ENCODE measurements at regions not wholly inside any gene's neighbourhood (a gene's known extent, or its start where the extent isn't known, plus 50 kb on each side); places are given as distances from the start of the nearest gene placed in this dataset.

GRCh38 chr2:240210198-240210965 is 69.9 kb upstream of the OTOS start:
- DNase-seq, result no peak

DNA sequence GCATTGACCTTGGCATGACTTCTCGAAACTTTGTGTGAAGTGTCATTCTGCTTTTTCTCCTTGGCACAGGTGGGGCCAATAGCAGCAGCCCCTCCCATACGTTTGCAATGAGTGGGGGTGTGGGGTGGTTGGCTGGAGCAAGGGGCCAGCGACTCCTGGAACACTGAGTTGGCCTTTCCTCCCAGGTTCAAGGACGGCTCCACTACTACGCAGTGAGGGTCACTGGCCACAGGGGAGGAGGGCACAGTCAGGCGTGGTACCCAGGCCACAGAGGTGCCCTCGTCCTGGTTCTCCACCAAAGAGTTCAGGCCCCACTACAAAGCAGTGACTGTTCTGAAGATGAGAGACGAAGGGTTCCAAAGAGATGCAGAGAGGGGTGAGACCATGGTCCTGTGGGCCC is 70.6 kb upstream of the OTOS start:
- DNase-seq, result no peak

GRCh38 chr2:240211598-240212424 is 71.4 kb upstream of the OTOS start:
- no peak for DNase-seq

DNA sequence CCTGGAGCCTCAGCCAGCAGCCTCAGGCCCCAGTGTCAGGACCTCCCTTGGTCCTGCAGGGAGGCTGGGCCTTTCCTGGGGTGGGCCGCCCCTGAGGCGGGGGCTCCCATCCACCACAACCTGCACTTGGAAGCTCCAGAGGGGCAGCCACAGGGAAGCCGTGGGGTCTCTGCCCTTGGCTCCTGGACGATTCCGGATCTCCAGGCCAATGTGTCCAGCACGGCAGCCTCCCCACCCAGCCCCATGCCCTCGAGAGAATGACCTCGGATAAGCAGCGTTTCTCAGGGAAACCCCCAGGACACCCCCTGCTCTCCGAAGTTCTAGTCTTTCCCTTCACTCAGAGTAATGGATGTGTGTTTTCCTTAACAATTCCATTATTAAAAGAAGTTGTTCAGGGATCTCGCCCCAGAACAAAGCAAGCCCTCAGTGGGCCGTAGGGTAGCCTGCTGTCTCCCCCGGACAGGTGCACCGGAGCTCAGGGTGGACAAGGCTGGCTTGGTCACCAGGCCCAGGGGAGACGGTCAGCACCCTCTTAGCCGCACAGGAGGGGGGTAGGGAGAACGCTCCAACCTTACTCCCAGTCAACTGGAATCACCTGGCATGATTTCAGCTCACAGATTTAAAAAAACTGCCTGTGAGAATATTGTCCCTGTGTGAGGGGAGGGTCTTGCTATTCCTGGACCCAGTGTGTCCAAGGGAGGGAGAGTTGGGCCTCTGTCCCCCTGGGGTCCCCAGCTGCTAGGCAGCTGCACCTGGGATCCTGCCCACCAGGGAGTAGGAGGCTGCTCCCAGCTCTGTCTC is 72.2 kb upstream of the OTOS start:
- DNase-seq, result no peak

DNA sequence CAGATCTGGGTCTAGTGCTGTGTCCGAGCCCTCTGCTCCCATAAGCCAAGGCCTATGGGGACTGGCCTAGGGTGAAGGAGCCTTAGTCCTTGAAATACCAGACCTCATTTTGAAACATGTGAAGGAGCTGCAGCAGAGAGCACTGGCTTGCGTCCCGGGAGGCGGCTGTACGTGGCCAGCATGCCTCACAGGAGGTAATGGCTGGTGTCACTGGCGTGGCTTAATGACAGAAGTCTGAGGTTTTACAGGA is 72.7 kb upstream of the OTOS start:
- DNase-seq, result no peak

GRCh38 chr2:240213476-240214421 is 73.3 kb upstream of the OTOS start:
- no peak for DNase-seq

DNA sequence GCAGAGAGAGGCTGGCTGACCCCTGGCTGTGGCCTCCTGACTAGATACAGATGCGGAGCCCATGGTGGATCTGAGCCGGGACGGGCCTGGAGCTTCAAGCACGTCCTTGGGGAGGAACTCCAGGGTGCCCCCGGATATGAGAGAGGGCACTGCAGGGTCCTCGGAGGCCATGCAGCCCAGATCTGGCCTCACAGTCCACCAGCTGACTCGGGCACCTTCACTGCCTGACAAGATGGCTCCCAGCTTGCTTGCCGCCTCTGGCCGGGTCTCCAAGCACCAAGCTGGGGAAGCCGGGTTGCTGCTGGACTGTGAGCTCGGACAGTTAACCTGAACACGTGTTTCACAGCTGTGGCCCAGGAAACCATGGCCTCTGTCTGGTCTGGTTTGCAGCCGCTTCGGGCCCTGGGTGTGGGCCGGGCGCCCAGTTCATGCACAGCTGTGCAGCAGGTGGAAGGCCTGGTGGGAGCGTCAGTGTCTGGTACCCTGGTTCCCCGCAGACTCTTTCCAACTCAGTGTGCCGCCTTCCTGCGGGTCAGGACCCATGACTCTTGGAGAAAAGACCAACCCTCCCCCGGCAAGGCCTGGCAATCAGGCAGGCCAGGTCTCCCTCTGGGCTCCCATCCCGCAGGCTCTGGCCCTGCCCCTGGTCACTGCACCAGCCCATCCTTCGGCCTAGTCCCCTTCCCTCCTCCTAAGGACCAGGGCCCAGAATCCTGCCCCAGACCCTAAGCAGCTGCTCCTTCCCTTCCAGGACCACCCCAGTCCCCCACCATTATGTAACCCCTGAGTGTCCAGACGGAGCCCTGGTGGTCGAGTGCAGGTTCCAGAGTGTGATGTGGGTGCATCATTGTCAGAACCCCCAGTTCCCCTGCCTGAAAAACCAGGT is 74.6 kb upstream of the OTOS start:
- no peak for DNase-seq

DNA sequence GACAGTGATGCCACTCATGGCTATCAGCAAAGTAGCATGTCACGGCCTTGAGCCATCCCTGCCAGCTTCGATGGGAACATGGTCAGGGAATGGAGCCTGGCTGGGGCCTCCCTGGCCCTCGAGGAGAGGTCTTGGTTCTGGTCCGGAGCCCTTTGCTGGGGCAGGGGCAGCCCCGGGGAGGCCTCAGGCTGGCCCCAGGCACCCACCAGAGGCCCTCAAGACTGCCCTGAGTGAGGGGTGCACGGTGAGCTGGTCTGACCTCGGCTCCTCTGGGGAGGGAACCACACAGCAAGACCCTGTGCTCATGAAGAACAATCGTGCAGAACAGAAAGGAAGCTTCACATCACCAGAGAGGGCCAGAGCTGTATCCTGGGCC is 75.2 kb upstream of the OTOS start:
- no peak for DNase-seq

GRCh38 chr2:240216167-240216566 is 75.7 kb upstream of the OTOS start:
- DNase-seq, result no peak

GRCh38 chr2:240217431-240218301 is 77.2 kb upstream of the OTOS start:
- no peak for DNase-seq

DNA sequence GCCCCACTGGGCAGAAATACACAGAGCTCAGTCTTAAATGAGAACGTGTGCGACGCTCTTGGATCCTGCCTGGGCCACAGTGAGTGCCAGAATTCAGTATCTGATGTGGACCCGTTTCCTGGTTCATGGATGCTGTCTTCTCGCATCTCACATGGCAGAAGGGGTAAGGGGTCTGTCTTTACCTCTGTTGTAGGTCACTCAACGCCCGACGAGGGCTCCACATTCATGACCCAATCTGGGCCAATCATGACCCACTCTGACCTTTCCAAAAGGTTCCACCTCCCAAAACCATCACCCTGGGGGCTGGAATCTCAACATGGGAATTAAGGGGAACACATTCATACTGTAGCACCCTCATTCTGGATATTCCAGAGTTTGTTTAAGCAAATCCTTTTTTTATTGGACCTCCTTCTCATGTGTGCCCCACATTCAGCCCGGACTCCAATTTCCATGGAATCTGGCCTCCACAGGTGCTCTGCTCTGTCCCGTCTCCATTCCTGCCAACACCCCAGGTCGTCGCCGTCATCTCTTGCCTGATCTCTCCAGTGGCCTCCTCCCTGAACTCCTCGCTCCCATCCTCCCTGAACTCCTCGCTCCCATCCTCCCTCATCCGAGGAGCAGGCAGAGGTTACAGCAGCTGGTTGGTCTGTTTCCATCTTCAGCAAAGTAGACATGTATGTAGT is 78.9 kb upstream of the OTOS start:
- no peak for DNase-seq

- no peak for DNase-seq
Observed at GRCh38 chr2:240220371-240220770, 79.9 kb upstream of the OTOS start.

GRCh38 chr2:240223631-240224030 is 83.2 kb upstream of the OTOS start:
- DNase-seq, result no peak

DNA sequence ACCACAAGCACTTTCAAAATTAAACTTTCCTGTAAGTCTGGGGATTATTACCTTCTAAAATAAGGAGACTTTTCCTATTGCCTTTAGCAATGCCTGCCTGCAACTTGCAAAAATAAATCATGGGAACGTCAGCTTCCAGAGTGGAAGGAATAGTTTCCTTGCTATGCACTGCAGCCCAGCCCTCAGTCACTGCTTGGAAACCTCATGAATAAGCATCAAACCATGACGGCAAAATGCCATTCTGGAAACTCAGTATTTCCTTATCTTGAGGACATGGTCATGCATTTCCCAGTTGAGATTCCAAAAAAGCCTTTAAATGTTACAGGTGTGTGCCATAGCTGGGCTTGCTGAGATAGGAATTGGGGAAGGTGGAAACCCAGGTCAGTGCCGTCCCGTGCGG is 84.2 kb upstream of the OTOS start:
- no peak for DNase-seq

GRCh38 chr2:240225131-240225530 is 84.7 kb upstream of the OTOS start:
- DNase-seq, result no peak

DNA sequence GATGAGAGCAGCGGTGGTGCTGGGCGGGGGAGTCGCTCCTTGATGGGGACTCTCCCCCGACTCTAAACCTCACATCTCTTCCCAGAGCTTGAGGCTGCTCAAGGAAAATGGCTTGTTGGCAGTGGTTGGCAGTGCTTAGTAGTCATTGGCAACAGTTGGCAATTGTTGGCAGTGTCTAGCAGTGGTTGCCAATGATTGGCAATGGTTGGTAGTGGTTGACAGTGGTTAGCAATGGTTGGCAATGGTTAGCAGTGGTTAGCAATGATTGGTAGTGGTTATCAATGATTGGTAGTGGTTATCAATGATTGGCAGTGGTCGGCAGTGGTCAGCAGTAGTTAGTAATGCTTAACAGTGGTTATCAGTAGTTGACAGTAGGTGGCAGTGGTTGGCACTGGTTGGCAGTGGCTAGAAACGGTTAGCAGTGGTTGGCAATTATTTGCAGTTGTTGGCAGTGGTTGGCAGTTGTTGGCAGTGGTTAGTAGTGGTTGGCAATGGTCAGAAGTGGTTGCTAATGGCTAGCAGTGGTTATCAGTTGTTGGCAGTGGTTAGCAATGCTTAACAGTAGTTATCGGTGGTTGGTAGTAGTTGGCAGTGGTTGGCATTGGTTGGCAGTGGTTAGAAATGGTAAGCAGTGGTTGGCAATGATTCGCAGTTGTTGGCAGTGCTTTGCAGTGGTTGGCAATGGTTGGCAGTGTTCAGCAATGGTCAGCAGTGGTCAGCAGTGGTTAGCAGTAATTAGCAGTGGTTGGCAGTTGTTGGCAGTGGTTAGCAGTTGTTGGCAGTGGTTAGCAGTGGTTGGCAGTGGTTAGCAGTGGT is 85.4 kb upstream of the OTOS start:
- DNase-seq, result no peak

- no peak for DNase-seq
Observed at GRCh38 chr2:240226672-240227537, 86.4 kb upstream of the OTOS start.

Measured in DMS79 (cell line).